Hematopoietic multipotent progenitor cell treated with erythropoietin and hydrocortisone succinate and interleukin-3 and kit ligand, for 17 days (in vitro differentiated cells): ENCODE measurements at regions not wholly inside any gene's neighbourhood (a gene's known extent, or its start where the extent isn't known, plus 50 kb on each side); places are given as distances from the start of the nearest gene placed in this dataset.

ENCODE experiments used
- DNase-seq: peaks from one replicate; pipeline ENCODE4 v3.0.0-alpha.2; 2015; ENCODE audit warnings: low spot score

DNA sequence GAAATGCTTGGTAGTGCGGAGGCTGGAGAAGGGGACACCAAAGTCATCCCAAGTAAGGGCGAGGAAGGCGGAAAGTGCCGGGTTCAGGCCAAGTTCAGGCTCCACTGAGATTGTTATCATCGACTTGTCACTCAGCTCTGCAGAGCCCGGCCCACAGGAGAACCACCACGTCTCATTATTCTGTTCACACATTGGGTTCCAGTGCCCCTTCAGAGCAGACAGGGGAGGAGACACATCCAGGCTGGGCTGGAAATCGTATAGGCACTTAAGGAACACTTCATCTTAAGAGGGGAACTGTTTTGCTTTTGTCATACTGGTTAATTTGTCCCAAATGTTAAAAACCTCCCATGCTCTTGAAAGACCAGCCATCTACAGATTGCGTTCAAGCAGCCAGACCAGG, 118.3 kb upstream of the ADAMTS18 start:
- no peak for DNase-seq

DNA sequence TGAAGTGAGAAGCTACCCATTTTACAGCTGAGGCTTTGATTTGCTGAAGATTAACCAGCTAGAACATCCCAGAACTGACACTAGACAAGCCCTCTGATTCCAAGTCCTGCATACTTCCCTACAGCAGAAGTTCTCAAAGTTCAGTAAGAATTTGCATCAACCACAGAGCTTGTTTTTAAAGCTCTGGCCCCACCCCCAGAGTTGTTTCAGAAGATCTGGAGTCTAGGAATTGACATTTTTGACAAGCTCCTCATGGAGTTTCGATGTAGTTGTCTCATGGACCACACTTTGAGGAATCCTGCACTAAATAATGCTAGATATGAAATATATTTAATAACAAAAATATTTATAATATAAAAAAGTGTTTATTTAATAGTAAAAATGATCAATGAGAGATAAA, 120.3 kb upstream of the ADAMTS18 start:
- no peak for DNase-seq

DNA sequence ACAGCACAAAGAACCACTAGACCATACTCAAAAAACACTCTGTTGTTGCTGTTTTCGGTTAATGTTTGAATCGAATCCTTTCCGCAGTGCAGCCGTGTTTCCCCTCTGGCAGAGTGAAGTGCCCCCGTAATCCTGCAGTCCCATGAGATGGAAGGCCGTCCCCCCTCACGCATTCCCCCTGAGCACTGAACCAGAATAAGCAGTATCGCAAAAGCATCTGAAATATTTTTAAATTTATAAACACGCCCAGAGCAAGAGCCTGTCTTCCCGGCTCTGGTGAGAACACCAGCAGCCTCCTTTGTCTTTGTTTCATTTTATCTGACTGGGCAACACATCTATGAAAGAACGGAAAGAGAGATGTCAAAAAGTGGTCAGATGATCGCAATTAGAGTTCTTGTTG, 121.0 kb upstream of the ADAMTS18 start:
- DNase-seq, result no peak

DNA sequence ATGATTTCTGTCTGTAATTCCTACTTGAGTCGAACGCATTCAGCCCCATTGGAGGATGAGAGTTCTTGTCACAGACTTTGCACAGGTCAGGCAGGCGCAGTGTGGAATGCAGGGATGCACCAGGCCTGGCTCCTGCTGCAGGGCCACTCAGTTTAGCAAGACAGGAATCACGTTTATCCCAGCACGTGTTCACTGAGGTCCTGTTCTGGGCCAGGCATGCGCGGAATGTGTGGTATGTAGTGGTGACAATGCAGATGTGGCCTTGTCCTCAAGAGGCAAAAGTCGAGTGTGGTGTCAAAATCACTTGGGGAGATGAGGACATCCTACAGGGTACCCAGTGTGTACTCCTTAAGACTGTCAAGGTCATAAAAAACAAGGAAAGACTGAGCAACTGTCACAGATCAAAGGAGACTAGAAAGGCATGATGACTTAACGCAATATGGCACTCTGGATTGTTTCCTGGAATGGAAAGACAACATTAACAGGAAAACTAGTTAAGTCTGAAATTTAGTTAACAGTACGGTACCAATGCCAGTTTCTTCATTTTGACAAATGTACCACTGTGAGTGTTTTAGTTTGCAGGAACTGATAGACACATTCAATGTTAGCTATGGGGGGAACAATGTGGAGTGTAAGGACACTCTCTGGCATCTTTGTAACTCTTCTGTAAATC, 121.5 kb upstream of the ADAMTS18 start:
- no peak for DNase-seq

DNA sequence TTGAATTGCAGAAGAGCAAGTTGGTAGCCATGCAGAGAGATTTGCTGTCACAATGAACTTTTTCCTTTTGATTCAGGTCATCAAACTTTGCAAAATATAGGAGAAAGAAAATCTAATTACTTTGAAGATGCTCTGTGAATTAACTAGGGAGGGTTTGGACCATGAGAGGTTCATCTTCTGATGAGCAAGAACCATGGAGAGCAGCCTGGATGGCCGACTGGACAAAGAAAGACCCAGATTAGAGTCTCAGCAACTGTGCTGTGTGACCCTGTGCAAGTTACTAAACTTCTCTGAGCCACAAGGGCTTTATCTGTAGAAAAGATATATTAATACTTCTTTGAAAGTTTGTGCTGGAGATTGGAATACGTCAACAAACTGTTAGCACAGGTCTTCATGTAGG, 122.6 kb upstream of the ADAMTS18 start:
- DNase-seq, result no peak

DNA sequence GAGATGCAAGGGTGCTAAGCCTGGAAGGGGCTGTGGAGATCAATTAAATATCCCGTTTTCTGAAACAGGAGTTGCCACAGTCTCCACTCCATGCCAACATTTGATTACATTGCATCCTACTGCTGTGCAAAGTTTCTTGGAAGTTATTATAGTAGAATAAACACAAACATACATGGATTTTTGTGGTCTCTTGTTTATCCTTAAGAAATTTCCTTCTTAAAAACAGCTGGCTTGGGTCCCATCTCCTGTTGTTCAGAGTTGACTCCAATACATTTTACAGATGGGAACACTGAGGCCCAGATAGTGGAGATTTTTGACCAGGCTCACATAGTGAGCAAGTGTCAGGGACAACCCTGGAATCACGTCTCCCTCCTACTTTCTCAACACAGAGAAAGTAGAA, 124.0 kb upstream of the ADAMTS18 start:
- no peak for DNase-seq

DNA sequence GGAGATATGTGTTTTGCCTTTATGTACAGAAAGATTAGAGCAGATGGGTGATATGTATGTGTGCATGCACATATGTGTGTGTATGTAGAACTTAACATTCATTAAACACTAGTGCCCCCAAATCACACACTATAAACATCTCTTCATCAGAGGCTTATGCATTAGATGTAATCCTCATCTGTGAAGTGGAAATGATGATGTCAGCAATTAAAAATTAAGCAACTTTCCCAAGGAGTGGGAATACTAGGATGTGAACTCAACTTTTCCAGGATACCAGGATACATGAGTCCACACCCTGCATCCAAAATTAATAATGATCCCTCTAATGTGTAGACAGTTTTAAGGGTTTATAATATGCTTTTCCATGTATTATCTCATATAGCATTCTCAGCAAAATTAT, 127.7 kb upstream of the ADAMTS18 start:
- no peak for DNase-seq

DNA sequence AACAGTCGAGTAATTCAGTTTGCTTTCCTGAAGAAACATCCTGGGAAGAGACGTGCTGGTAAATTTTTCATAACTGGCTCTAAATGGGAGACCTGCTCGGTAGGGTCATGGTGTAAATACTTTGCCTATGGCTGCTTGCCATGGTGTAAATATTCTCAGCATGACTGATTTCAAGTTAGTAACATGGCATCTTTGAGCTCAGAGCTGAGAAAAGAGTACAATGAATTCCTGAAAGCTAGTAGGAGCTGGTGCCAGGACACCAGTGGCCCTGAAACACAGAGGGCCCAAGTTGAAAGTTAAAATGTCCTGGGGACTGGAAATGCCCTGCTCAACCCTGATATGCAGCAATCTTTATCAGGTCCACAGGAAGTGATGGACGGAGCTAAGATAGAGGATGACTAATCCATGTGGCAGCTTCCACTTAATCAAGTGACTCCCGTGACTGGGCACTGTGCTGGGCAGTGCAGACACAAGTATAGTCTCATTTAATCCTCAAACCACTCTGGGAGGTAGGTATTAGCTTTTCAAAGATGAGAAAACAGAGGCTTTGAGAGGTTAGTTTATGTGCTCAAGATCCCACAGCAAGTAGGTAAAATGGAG, 130.1 kb upstream of the ADAMTS18 start:
- no peak for DNase-seq

DNA sequence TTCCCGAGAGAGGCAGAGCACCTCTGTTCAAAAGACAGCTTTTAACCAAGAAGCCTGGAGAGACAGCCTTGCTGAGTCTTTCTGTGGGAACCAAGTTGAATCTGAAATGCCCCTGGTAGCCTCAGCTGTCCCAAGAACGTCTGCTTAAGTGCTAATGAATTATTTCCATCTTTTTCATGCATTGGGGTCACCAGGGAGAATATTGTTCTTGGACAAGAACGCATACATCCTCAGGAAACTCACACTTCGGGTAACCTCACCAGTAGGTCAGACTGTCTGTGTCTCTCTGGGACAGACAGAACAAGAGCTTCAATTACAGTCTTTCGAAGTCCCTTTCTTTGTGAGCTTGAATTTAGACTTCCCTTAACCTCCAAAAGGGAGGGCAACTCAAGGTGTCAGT, 134.6 kb upstream of the ADAMTS18 start:
- DNase-seq, result no peak

DNA sequence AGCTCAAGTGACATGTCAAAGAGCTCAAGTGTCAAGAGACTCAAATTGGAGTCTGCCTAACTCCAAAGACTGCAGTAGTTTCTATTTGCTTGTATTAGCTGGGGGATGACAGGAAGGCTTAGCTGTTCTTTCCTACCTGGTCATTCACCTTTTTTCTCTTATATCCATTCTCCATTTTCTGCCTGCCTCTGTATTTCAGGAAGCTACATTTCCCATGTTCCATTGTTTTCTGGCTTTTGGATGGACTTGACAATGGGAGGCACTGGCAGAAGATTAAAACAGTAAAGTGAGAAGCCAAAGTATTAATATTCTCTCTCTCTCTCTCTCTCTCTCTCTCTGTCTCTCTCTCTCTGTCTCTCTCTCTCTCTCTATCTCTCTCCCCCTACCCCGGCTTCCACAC, 135.7 kb upstream of the ADAMTS18 start:
- DNase-seq, result no peak

DNA sequence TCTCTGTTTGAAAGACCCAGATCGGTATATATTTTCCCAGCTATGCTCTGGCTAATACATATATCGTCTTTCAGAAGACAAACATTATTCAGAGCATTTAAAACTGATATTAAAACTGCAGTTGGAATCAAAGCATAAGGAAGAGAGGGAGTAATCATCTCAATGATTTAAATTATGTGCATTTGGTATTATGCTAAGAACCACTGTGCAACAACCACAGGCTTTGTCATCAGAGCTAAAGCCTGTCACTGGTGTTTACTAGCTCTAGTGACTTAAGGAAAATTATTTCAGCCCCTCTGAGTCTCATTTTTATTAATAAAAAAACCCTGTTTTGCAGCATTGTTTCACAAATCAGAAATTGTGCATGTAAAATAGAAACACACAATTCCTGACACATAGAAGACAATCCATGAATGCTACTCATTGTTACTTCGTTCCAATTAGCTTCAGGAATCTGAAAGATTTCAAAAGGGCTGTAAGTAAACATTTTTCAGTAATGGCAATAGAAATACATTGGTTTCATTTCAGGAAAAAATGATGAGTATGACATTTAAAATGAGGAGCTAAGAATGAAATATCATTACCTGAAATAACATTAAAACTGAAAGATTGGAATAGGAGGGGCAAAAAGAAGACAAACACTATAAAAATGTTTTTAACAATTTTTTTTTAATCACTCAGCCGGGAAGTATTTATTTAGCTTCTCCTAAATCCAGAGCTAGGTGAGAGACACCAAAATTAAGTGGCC, 136.5 kb upstream of the ADAMTS18 start:
- no peak for DNase-seq

DNA sequence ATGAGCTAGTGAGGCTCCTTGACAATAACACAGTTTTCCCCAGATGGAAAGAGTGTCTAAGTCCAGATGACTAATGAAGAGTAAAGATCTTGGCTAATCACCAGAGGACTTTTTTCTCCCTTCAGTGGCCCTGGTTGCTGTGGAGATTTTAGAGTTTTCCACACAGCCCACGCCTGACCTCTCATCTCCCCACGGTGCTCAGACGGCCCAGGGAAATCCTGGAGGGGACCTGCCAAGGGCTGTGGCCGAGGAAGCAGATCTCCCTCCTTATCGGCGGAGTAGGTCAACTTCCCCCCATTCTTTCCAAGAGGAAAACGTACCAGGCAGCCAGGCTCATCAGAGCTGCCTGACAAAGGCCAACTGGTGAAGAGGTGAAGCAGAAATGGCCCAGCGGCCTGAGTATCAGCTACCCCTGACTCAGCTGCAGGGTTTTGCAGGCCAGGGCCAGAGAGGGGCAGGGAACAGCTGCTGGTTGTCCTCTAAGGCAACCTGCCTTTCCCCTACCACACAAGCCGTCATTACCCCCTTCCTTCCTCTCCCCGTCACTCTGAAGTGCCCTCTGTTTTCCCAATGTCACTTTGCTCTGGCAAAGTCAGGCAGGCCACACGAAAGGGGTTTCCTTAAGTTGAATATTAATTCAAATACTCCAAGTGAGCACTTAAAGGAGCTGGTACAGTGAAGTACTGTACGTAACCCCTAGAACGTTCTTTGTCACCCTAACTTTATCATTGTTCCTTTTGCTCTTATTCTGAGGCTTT, 140.2 kb upstream of the ADAMTS18 start:
- no peak for DNase-seq

DNA sequence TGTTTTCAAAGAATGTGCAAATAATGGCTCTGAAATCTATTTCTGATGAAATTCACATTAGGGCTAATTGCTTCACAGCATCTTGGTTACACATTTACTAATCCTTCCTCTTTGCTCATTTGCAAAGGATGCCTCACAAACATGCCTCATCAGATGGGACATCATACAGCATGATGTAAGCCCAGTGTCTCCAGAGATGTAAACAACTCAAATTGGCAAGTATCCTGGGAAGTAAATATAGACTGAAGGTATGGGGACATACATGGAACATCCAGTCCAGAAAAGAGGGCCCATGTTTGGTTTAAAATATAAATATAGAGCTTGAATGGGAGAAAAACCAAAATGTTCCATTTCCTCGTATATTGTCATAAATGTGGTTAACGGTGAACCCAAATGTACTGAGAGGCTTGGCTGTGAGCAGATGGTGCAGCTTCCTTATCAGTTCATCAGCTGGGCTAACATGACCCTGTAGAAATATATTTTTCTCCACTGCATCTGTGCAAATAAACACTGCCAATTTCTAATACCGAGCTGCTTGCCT, 142.9 kb upstream of the NUDT7 start:
- no peak for DNase-seq

DNA sequence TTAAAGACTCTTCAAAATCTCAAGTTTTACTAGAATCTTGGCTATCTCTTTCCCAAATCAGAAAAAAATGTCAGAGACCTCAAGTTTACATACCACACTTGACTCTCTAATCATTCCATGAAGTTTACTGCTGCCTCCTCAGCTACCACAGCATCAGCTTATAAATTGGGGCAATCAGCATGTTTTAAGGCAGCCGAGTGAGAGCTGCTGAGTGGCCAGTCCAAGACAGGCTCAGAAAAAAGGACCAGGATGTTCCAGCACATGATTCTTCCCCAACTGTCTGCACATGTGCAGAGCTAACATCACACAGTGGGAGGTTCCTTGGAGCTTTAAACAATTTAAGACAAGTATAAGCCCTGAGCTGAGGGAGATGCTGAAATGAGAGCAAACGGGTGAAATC, 140.6 kb upstream of the NUDT7 start:
- no peak for DNase-seq

DNA sequence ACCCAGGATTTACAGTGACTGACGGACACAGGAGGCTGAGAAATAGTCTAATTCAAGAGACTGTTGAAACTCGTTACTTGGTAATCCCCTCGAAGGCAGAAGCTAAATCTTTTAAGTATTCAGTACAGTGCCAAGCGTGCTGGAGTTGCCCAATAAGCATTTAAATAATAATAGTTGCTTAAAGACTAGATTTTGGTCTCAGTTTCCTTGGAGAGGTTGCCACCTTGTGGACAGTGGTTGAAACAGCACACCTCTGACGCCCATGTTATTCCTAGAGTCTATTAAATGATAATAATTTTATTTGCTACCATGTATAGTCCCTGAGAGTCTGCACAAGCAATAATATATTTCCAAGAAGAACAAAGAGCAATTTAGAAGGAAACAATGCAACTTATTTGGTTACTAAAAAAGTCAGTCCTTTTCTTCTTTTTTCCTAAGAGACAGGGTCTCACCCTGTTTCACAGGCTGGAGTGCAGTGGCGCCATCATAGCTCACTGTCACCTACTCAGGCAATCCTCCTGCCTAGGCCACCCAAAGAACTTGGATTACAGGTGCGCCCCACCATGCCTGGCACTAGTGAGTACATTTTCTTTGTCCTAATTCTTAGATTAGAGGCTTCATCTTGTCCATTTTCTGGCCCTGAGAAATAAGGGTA, 138.0 kb upstream of the NUDT7 start:
- DNase-seq, result peak; percentile 21

DNA sequence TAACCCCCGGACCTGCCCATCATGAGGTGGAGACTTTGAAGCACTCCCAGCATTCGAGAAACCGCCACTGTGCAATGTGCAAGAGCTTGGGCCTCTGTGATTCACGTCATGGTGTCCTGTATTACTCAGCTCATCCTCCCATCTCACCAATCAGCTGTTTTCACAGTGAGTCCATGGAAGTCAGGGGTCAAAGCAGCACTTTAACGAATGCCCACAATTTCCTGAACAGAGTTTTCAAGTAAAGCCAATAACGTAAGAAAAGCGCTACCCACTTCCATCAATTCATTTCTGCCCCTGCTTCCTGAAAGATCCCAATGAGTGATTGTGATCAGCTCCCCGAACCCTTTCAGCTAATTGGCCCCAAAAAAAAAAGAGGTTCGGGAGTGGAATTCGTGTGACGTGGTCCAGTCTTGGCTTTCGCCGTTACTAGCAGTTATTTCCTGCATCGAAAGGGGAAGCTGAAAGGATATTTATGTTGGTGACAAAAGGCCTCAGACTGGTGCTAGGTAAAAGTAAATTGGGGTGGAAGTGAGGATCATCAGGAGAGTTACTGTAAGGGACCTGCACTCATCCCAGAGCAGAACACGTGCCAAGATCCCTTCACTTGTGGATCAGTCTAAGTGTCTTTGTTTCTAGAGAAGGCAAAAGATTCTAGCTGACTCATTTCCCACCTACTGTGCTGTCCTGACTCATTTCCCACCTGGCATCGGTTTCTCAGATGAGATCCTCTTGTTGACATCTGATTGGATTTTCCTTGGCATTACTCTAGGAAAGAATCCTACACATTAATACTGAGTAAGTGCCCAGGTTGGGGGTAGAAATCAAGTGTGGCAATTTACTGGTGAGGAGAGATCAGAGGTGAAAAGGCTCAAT, 136.7 kb upstream of the NUDT7 start:
- no peak for DNase-seq

DNA sequence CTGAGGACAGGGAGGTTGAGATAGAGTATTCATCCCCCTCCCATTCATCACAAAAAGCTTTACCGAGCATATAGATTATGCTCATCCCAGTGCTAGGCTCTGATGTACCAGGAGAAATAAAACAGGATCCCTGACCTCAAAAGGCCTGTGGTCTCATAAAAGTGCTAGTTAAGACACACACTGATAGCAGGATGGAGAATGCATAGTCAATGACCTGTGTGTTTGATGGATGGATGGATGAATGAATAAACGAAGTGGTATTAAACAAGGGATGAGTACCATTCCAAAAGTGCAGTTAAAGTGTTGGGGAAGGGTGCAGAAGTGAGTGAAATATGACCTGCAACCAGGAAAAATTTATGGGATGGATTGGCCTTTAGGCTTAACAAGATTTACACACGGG, 133.9 kb upstream of the NUDT7 start:
- DNase-seq, result no peak

DNA sequence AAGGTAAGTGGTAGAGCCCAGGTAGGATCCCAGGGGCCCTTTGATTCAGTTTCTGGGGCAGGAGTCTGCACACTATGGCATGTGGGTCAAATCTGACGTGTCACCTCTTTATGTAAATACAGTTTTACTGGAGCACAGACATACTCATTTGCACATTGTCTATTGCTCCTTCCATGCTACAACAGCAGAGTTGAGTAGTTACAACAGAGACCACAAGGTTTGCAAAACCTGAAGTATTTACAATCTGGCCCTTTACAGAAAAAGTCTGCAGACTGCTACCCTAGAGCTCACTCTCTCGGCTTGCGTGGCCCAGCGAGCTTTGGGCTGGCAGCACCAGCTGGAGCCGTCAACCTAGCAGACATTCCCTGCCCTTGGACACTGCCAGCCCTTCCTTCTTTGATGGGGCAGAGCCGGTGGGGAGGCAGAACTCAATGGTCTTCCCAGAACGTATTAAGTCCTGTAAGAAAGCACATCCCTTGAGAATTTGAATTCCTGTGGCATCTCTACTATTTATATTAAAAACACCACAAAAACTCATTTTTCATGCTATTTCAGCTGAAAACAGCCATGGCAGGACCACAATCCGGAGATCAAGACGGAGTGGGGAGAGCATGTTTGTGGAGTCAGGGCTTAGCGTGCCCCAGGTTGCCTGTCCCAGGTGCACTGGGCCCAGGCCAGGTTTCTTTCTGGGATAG, 133.1 kb upstream of the NUDT7 start:
- DNase-seq, result no peak

DNA sequence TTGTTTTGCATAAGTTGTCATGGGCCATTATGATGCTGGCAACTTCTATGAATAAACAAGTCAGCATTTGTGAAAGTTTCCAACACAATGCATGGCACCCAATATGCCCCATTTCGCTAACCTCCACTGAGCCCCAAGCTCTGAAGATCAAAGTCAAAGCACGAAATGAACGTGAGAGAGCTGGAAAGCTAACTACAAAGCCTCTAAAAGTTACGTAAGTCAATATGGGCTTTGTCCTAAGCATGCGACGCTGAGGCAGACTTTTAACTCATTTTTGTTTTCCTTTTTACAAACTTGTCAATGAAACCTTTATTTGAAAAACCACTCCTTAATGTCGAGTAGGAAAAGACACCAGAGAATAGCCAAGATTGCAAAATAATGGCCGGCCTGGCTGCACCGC, 131.6 kb upstream of the NUDT7 start:
- DNase-seq, result no peak

DNA sequence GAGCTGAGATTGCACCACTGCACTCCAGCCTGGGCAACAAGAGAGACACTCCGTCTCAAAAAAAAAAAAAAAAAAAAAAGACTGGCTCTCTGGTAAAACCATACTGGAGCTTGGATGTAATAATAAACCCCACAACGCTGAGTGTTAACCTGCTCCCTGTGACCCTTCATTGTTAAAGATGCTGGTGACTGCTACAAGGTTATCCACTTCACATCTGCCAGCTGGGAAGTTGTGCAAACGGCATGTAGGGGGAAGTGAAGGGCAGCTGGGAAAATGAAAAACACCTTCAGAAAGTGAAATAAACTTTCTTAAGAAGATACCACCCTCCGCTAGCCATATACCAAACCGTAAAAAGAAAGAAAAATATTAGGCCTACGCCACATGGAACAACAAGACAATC, 131.0 kb upstream of the NUDT7 start:
- DNase-seq, result no peak
